ENCODE measurements at regions not wholly inside any gene's neighbourhood (a gene's known extent, or its start where the extent isn't known, plus 50 kb on each side); places are given as distances from the start of the nearest gene placed in this dataset.

GRCh38 chr9:74357577-74357976 is 139.6 kb upstream of the RORB start:
- TF ChIP-seq CTCF (IDR thresholded peaks at IDR 0.05; ENCODE audit: insufficient read depth, low read length, poor library complexity, severe bottlenecking) (no peak), EZH2phosphoT487 (conservative IDR thresholded peaks at IDR 0.05; ENCODE audit: low read length) (no peak)

All from SU-DHL-6 (cell line).